ENCODE measurements at regions not wholly inside any gene's neighbourhood (a gene's known extent, or its start where the extent isn't known, plus 50 kb on each side); places are given as distances from the start of the nearest gene placed in this dataset.

DNA sequence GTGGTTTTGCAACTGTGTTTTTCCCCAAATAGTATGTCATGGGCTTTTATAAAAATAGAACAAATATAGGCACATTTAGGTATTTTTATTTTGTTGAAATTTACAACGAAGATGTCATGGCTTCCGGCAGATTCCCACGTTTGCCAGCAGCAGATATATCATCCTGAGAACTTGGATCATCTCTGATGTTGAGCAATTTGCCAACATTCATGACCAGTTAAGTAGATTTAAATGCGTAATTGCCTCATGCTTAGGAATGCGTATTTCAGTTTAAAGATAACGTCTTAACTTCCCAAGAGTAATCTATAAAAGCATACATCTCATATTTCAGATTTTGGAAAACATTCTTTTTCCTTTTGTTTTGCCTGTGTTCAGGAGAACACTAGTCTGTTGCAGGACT is 457.8 kb downstream of the QKI start:
- TF ChIP-seq, protein P1, sequence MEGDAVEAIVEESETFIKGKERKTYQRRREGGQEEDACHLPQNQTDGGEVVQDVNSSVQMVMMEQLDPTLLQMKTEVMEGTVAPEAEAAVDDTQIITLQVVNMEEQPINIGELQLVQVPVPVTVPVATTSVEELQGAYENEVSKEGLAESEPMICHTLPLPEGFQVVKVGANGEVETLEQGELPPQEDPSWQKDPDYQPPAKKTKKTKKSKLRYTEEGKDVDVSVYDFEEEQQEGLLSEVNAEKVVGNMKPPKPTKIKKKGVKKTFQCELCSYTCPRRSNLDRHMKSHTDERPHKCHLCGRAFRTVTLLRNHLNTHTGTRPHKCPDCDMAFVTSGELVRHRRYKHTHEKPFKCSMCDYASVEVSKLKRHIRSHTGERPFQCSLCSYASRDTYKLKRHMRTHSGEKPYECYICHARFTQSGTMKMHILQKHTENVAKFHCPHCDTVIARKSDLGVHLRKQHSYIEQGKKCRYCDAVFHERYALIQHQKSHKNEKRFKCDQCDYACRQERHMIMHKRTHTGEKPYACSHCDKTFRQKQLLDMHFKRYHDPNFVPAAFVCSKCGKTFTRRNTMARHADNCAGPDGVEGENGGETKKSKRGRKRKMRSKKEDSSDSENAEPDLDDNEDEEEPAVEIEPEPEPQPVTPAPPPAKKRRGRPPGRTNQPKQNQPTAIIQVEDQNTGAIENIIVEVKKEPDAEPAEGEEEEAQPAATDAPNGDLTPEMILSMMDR (IDR thresholded peaks at IDR 0.05; ENCODE audit: poor library complexity): no peak
- no peak for TF ChIP-seq EZH2 (IDR thresholded peaks at IDR 0.05; ENCODE audit: borderline replicate concordance)
